Smooth muscle cell (in vitro differentiated cells): ENCODE measurements at regions not wholly inside any gene's neighbourhood (a gene's known extent, or its start where the extent isn't known, plus 50 kb on each side); places are given as distances from the start of the nearest gene placed in this dataset.

ENCODE experiments used
- DNase-seq: peaks from one replicate; lab custom pipeline; 2025; ENCODE audit not compliant: unreplicated experiment; lab: John Stamatoyannopoulos, UW
- H2AFZ ChIP-seq: fragments of 200-600 bp; sonication (generic); 2 replicates; pipeline ENCODE4 v1.6.0; 2016; ENCODE audit warnings: antibody characterized with exemption, low read depth, mild to moderate bottlenecking
- H3F3A ChIP-seq: fragments of 200-600 bp; sonication (generic); 2 replicates; pipeline ENCODE4 v1.6.0; 2017; ENCODE audit warnings: antibody characterized with exemption, low read depth
- H3K27ac ChIP-seq: fragments of 200-600 bp; sonication (generic); 2 replicates; pipeline ENCODE4 v1.5.1; 2016; ENCODE audit warnings: low read depth, mild to moderate bottlenecking
- H3K27me3 ChIP-seq: fragments of 200-600 bp; sonication (generic); 2 replicates; pipeline ENCODE4 v1.6.1; 2016; ENCODE audit warnings: low read depth, mild to moderate bottlenecking
- H3K36me3 ChIP-seq: fragments of 200-600 bp; sonication (generic); 2 replicates; pipeline ENCODE4 v1.5.1; 2016; ENCODE audit warnings: low read depth
- H3K4me1 ChIP-seq: fragments of 200-600 bp; sonication (generic); 2 replicates; pipeline ENCODE4 v1.5.1; 2016; ENCODE audit warnings: low read depth
- H3K4me2 ChIP-seq: fragments of 200-600 bp; sonication (generic); 2 replicates; pipeline ENCODE4 v1.6.0; 2016; ENCODE audit warnings: mild to moderate bottlenecking
- H3K4me3 ChIP-seq: fragments of 200-600 bp; sonication (generic); 2 replicates; pipeline ENCODE4 v1.5.1; 2016; ENCODE audit warnings: mild to moderate bottlenecking
- H3K79me2 ChIP-seq: fragments of 200-600 bp; sonication (generic); 2 replicates; pipeline ENCODE4 v1.6.0; 2016; ENCODE audit warnings: low read depth, mild to moderate bottlenecking
- H3K9ac ChIP-seq: fragments of 200-600 bp; sonication (generic); 2 replicates; pipeline ENCODE4 v1.6.0; 2016; ENCODE audit warnings: low read depth
- H3K9me3 ChIP-seq: fragments of 200-600 bp; sonication (generic); replicated peaks from 2 replicates; pipeline ENCODE4 v1.5.1; 2016; ENCODE audit warnings: low read depth
- H4K20me1 ChIP-seq: fragments of 200-600 bp; sonication (generic); 2 replicates; pipeline ENCODE4 v1.6.0; 2016; ENCODE audit warnings: low read depth
- WGBS: methylation state at CpG from one replicate; pipeline ENCODE4 v1.1.7; 2016; ENCODE audit warnings: low lambda C conversion rate; 5-methylcytosine and 5-hydroxymethylcytosine counted together
- TF ChIP-seq, protein P1 (sequence below): fragments of 200-600 bp; sonication (generic); IDR thresholded peaks from 2 replicates; pipeline ENCODE4 v1.5.1; 2017; ENCODE audit warnings: borderline replicate concordance, mild to moderate bottlenecking, antibody characterized with exemption; ENCODE audit not compliant: insufficient read depth, poor library complexity, severe bottlenecking

DNA sequence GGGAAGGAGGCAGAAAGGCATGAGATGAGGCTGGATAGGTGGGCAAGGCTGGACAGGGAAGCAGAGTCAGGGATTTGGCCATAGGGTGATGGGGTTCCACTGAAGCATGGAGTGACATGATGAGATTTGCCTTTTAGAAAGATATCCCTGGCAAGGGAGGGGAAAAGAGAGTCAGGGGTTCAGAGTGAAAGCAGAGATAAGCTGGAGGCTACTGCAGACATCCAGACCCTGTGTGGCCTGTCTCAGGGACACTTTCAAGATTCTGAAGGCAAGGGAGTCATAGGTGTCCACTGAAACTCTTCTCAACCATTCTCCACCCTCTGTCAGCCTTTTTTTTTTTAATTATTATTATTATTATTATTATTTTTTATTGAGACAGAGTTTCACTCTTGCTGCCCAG is 94.0 kb upstream of the SPATA12 start:
- H2AFZ ChIP-seq = no peak overlapping the region
- H4K20me1 ChIP-seq = no peaks in the 10 kb centered on the region
- TF ChIP-seq, protein P1, sequence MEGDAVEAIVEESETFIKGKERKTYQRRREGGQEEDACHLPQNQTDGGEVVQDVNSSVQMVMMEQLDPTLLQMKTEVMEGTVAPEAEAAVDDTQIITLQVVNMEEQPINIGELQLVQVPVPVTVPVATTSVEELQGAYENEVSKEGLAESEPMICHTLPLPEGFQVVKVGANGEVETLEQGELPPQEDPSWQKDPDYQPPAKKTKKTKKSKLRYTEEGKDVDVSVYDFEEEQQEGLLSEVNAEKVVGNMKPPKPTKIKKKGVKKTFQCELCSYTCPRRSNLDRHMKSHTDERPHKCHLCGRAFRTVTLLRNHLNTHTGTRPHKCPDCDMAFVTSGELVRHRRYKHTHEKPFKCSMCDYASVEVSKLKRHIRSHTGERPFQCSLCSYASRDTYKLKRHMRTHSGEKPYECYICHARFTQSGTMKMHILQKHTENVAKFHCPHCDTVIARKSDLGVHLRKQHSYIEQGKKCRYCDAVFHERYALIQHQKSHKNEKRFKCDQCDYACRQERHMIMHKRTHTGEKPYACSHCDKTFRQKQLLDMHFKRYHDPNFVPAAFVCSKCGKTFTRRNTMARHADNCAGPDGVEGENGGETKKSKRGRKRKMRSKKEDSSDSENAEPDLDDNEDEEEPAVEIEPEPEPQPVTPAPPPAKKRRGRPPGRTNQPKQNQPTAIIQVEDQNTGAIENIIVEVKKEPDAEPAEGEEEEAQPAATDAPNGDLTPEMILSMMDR = no peak
- no peak overlapping the region for H3K4me3 ChIP-seq
- H3F3A ChIP-seq = peaks cover 11% of the 10 kb centered on the region
- H3K79me2 ChIP-seq = no peaks in the 10 kb centered on the region
- H3K4me1 ChIP-seq = peaks cover 7% of the 10 kb centered on the region
- no peak overlapping the region for H3K4me2 ChIP-seq
- H3K36me3 ChIP-seq = no peaks in the 10 kb centered on the region
- DNase-seq = no peak
- H3K27ac ChIP-seq = no peak overlapping the region
- no peaks in the 10 kb centered on the region for H3K9me3 ChIP-seq
- no peaks in the 10 kb centered on the region for H3K27me3 ChIP-seq
- no peak overlapping the region for H3K9ac ChIP-seq

DNA sequence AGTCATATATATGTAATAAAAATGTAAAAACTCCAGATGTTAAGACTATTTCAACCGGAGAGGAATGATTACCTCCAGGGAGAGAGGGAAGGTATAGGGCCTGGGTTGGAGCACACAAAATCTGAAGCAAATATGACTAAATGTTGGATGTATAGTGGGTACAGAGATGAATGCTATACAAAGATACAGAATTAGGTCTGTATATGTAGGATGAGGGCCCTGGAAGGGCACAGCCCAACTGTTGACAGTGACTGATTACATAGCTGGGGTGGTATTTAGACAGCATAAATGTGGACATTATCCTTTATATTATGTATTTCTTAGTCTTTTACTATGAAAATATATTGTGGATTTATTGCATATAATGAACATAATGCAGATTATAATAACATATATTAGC is 94.4 kb upstream of the SPATA12 start:
- Histone ChIP-seq H3K27me3 (no peaks in the 10 kb centered on the region), H3K9me3 (no peaks in the 10 kb centered on the region), H3K4me1 (peaks cover 6% of the 10 kb centered on the region), H3K4me3 (no peak overlapping the region), H3K9ac (no peak overlapping the region), H3F3A (peaks cover 7% of the 10 kb centered on the region), H3K36me3 (no peaks in the 10 kb centered on the region), H3K27ac (no peak overlapping the region), H3K4me2 (no peak overlapping the region), H2AFZ (no peak overlapping the region), H3K79me2 (no peaks in the 10 kb centered on the region), H4K20me1 (no peaks in the 10 kb centered on the region)
- no peak for DNase-seq
- WGBS = 96% methylated on average over 1 of the region's 1 CpG
- TF ChIP-seq, protein P1 = no peak

DNA sequence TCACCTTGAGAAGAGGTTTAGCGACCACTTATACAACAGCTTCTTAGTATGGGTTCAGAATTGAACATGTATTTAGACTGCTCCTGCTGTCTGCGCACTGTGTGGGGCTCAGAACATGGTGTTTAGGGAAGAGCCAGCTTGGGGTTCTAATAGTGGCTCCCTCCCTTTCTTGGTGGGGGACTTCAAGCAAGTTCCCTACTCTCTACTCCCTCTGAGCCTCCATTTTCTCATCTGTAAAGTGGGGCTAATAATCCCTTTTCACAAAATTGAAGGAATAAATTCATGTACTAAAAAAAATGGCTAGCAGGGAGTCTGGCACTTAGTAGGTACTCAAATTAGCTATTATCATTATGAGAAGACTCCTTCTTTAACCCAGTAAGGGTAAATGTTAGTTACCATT is 97.5 kb upstream of the SPATA12 start:
- Histone ChIP-seq H3K27ac (no peak overlapping the region), H3F3A (no peaks in the 10 kb centered on the region), H3K27me3 (no peaks in the 10 kb centered on the region), H3K4me2 (no peak overlapping the region), H3K79me2 (no peaks in the 10 kb centered on the region), H3K4me1 (no peaks in the 10 kb centered on the region), H2AFZ (no peak overlapping the region), H3K9ac (no peak overlapping the region), H3K4me3 (no peak overlapping the region), H3K9me3 (no peaks in the 10 kb centered on the region), H3K36me3 (no peaks in the 10 kb centered on the region), H4K20me1 (no peaks in the 10 kb centered on the region)
- TF ChIP-seq, protein P1 = no peak
- WGBS = 96% methylated on average over 2 of the region's 2 CpGs
- no peak for DNase-seq

DNA sequence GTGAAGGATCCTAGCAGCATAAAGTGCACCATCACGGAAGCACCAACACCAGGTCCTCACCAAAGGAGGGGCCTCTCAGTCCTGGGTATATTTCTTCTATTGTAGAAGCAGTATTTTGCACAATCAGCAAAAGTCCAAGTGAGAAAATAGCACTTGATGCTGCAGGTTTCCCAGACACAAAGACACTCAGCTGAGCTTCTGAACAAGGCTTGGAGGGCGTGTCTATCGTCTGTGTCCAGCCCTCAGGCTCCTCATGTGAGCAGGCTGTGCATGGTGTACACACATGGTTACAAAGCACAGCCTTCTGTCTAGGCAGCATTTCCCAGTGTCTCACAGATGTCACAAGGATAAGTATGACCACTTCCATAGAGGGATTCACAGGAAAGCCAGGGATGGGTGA is 98.3 kb upstream of the SPATA12 start:
- no peaks in the 10 kb centered on the region for H4K20me1 ChIP-seq
- no peaks in the 10 kb centered on the region for H3K36me3 ChIP-seq
- no peak overlapping the region for H3K4me2 ChIP-seq
- TF ChIP-seq, protein P1 = no peak
- DNase-seq = no peak
- H3K4me3 ChIP-seq = no peak overlapping the region
- H3K9me3 ChIP-seq = no peaks in the 10 kb centered on the region
- H3K9ac ChIP-seq = no peak overlapping the region
- no peak overlapping the region for H2AFZ ChIP-seq
- H3K4me1 ChIP-seq = no peaks in the 10 kb centered on the region
- no peaks in the 10 kb centered on the region for H3K27me3 ChIP-seq
- WGBS = 80% methylated on average over 3 of the region's 3 CpGs
- no peak overlapping the region for H3K27ac ChIP-seq
- no peaks in the 10 kb centered on the region for H3F3A ChIP-seq
- no peaks in the 10 kb centered on the region for H3K79me2 ChIP-seq
